ENCODE measurements at regions not wholly inside any gene's neighbourhood (a gene's known extent, or its start where the extent isn't known, plus 50 kb on each side); places are given as distances from the start of the nearest gene placed in this dataset.

- TF ChIP-seq CTCF (IDR thresholded peaks at IDR 0.05), result no peak
- TF ChIP-seq EZH2 (IDR thresholded peaks at IDR 0.05; ENCODE audit: borderline replicate concordance, insufficient read depth, low read depth, low read length, poor library complexity, severe bottlenecking), result no peak
Observed at GRCh38 chr10:107969936-107970335, 805.4 kb upstream of the SORCS1 start.

Measured in B cell (primary cell).